Neural cell (in vitro differentiated cells): ENCODE measurements at regions not wholly inside any gene's neighbourhood (a gene's known extent, or its start where the extent isn't known, plus 50 kb on each side); places are given as distances from the start of the nearest gene placed in this dataset.

Experiments used
- H2AFZ ChIP-seq: fragments of 200-600, 300-800 bp; sonication (generic), shearing (Covaris generic); 2 replicates; pipeline ENCODE4 v1.6.0; 2014; ENCODE audit warnings: low read depth, mild to moderate bottlenecking, antibody characterized with exemption, low read length, moderate library complexity
- H3F3A ChIP-seq: fragments of 200-600 bp; shearing (Covaris generic); 2 replicates; pipeline ENCODE4 v1.6.1; 2016; ENCODE audit warnings: mild to moderate bottlenecking, moderate library complexity, mixed read lengths, antibody characterized with exemption, low read length; ENCODE audit not compliant: insufficient read depth, poor library complexity, severe bottlenecking
- H3K27ac ChIP-seq: fragments of 200-600, 300-800 bp; sonication (generic), shearing (Covaris generic); 2 replicates; pipeline ENCODE4 v1.5.1; 2014; ENCODE audit warnings: mild to moderate bottlenecking, low read length, moderate library complexity
- H3K27me3 ChIP-seq: fragments of 300-800, 200-600 bp; sonication (generic), shearing (Covaris generic); 2 replicates; pipeline ENCODE4 v1.6.0; 2014; ENCODE audit warnings: mild to moderate bottlenecking, low read depth, low read length, moderate library complexity; ENCODE audit not compliant: insufficient read depth
- H3K36me3 ChIP-seq: fragments of 300-800, 200-600 bp; sonication (generic), shearing (Covaris generic); 2 replicates; pipeline ENCODE4 v1.5.1; 2014; ENCODE audit warnings: mild to moderate bottlenecking, antibody characterized with exemption, low read length, moderate library complexity; ENCODE audit not compliant: insufficient read depth
- H3K4me2 ChIP-seq: fragments of 300-800, 200-600 bp; sonication (generic), shearing (Covaris generic); 2 replicates; pipeline ENCODE4 v1.6.0; 2014; ENCODE audit warnings: mild to moderate bottlenecking, low read length
- H3K4me3 ChIP-seq: fragments of 300-800, 200-600 bp; sonication (generic), shearing (Covaris generic); 2 replicates; pipeline ENCODE4 v1.5.1; 2014; ENCODE audit warnings: mild to moderate bottlenecking, low read length, moderate library complexity
- H3K79me2 ChIP-seq: fragments of 200-600 bp; shearing (Covaris generic); replicated peaks from 2 replicates; pipeline ENCODE4 v1.6.0; 2014; ENCODE audit warnings: mild to moderate bottlenecking, low read length, moderate library complexity; ENCODE audit not compliant: insufficient read depth
- H3K9ac ChIP-seq: fragments of 300-800, 200-600 bp; sonication (generic), shearing (Covaris generic); 2 replicates; pipeline ENCODE4 v1.6.1; 2016; ENCODE audit warnings: mild to moderate bottlenecking, low read length, mixed read lengths
- H3K9me2 ChIP-seq: fragments of 200-600 bp; shearing (Covaris generic); 2 replicates; pipeline ENCODE4 v1.6.1; 2016; ENCODE audit warnings: mild to moderate bottlenecking, low read length, mixed read lengths; ENCODE audit not compliant: insufficient read depth
- H3K9me3 ChIP-seq: fragments of 200-600, 300-800 bp; sonication (generic), shearing (Covaris generic); 2 replicates; pipeline ENCODE4 v1.6.1; 2016; ENCODE audit warnings: mild to moderate bottlenecking, mixed run types, low read length, moderate library complexity, mixed read lengths
- H4K20me1 ChIP-seq: fragments of 200-600 bp; shearing (Covaris generic); 2 replicates; pipeline ENCODE4 v1.6.1; 2016; ENCODE audit warnings: mild to moderate bottlenecking, mixed run types; ENCODE audit not compliant: insufficient read depth
- EP300 ChIP-seq: fragments of 450-650 bp; conservative IDR thresholded peaks from 2 replicates; pipeline ENCODE4 v1.6.1; 2014; ENCODE audit warnings: antibody characterized with exemption, mild to moderate bottlenecking, moderate library complexity; ENCODE audit not compliant: poor library complexity, severe bottlenecking
- EZH2 ChIP-seq: fragments of 200-600, 300-800 bp; shearing (Covaris generic), sonication (generic); IDR thresholded peaks from 2 replicates; pipeline ENCODE4 v1.6.1; 2014; ENCODE audit warnings: antibody characterized with exemption, low read length, borderline replicate concordance, mild to moderate bottlenecking; ENCODE audit not compliant: insufficient read depth, poor library complexity, severe bottlenecking
- MXI1 ChIP-seq: fragments of 450-650 bp; conservative IDR thresholded peaks from 2 replicates; pipeline ENCODE4 v1.6.1; 2014; ENCODE audit warnings: antibody characterized with exemption, mild to moderate bottlenecking; ENCODE audit not compliant: poor library complexity, severe bottlenecking
- POLR2AphosphoS5 ChIP-seq: IDR thresholded peaks from 2 replicates; pipeline ENCODE4 v1.6.1; 2012
- RAD21 ChIP-seq: fragments of 450-650 bp; conservative IDR thresholded peaks from 2 replicates; pipeline ENCODE4 v1.6.1; 2014; ENCODE audit warnings: antibody characterized with exemption, mild to moderate bottlenecking, moderate library complexity
- SMC3 ChIP-seq: fragments of 450-650 bp; conservative IDR thresholded peaks from 2 replicates; pipeline ENCODE4 v1.6.1; 2014; ENCODE audit warnings: antibody characterized with exemption, mild to moderate bottlenecking, moderate library complexity; ENCODE audit not compliant: poor library complexity
- TAF1 ChIP-seq: IDR thresholded peaks from 2 replicates; pipeline ENCODE4 v1.6.1; 2012; ENCODE audit warnings: low read depth
- TF ChIP-seq, protein P1 (sequence below): fragments of 450-650 bp; IDR thresholded peaks from 2 replicates; pipeline ENCODE4 v1.5.1; 2014; ENCODE audit warnings: antibody characterized with exemption, mild to moderate bottlenecking, moderate library complexity; ENCODE audit not compliant: poor library complexity, severe bottlenecking
- TF ChIP-seq, protein P2 (sequence below): IDR thresholded peaks from 2 replicates; pipeline ENCODE4 v1.6.1; 2012; ENCODE audit warnings: borderline replicate concordance

DNA sequence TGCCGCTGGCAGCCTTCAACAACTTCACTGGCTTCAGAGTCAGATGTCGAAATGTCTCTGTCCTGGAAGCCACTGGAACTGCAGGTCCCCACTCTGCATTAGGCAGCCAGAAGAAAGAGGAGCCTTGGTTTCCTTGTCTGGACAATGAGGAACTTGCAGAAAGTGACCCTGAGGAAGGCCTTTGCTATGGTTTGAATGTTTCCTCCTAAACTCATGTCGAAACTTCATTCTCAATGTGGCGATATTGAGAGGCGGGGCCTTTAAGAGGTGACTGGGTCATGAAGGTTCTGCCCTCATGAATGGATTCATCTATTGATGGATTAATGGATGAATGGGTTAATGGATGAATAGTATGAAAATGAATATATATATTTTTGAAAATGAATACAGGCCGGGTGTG, 61.6 kb upstream of the GPR26 start:
- no peaks in the 10 kb centered on the region for H3K9me2 ChIP-seq
- no peaks in the 10 kb centered on the region for H3K79me2 ChIP-seq
- no peaks in the 10 kb centered on the region for H4K20me1 ChIP-seq
- H3K4me2 ChIP-seq = no peak overlapping the region
- H3K9ac ChIP-seq = no peak overlapping the region
- TF ChIP-seq POLR2AphosphoS5 (no peak), SMC3 (no peak), TAF1 (no peak), EP300 (no peak), EZH2 (no peak), RAD21 (no peak), MXI1 (no peak)
- TF ChIP-seq, protein P1, sequence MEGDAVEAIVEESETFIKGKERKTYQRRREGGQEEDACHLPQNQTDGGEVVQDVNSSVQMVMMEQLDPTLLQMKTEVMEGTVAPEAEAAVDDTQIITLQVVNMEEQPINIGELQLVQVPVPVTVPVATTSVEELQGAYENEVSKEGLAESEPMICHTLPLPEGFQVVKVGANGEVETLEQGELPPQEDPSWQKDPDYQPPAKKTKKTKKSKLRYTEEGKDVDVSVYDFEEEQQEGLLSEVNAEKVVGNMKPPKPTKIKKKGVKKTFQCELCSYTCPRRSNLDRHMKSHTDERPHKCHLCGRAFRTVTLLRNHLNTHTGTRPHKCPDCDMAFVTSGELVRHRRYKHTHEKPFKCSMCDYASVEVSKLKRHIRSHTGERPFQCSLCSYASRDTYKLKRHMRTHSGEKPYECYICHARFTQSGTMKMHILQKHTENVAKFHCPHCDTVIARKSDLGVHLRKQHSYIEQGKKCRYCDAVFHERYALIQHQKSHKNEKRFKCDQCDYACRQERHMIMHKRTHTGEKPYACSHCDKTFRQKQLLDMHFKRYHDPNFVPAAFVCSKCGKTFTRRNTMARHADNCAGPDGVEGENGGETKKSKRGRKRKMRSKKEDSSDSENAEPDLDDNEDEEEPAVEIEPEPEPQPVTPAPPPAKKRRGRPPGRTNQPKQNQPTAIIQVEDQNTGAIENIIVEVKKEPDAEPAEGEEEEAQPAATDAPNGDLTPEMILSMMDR = no peak
- TF ChIP-seq, protein P2, sequence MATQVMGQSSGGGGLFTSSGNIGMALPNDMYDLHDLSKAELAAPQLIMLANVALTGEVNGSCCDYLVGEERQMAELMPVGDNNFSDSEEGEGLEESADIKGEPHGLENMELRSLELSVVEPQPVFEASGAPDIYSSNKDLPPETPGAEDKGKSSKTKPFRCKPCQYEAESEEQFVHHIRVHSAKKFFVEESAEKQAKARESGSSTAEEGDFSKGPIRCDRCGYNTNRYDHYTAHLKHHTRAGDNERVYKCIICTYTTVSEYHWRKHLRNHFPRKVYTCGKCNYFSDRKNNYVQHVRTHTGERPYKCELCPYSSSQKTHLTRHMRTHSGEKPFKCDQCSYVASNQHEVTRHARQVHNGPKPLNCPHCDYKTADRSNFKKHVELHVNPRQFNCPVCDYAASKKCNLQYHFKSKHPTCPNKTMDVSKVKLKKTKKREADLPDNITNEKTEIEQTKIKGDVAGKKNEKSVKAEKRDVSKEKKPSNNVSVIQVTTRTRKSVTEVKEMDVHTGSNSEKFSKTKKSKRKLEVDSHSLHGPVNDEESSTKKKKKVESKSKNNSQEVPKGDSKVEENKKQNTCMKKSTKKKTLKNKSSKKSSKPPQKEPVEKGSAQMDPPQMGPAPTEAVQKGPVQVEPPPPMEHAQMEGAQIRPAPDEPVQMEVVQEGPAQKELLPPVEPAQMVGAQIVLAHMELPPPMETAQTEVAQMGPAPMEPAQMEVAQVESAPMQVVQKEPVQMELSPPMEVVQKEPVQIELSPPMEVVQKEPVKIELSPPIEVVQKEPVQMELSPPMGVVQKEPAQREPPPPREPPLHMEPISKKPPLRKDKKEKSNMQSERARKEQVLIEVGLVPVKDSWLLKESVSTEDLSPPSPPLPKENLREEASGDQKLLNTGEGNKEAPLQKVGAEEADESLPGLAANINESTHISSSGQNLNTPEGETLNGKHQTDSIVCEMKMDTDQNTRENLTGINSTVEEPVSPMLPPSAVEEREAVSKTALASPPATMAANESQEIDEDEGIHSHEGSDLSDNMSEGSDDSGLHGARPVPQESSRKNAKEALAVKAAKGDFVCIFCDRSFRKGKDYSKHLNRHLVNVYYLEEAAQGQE = no peak
- H3K36me3 ChIP-seq = no peaks in the 10 kb centered on the region
- H3K9me3 ChIP-seq = peaks cover 7% of the 10 kb centered on the region
- H2AFZ ChIP-seq = no peak overlapping the region
- H3K4me3 ChIP-seq = no peak overlapping the region
- H3K27me3 ChIP-seq = no peaks in the 10 kb centered on the region
- no peak overlapping the region for H3K27ac ChIP-seq
- H3F3A ChIP-seq = no peaks in the 10 kb centered on the region

GRCh38 chr10:123606006-123606405, 60.1 kb upstream of the GPR26 start:
- no peak overlapping the region for H3K4me2 ChIP-seq
- no peaks in the 10 kb centered on the region for H3K9me2 ChIP-seq
- no peaks in the 10 kb centered on the region for H4K20me1 ChIP-seq
- no peak overlapping the region for H2AFZ ChIP-seq
- H3K79me2 ChIP-seq = no peaks in the 10 kb centered on the region
- no peaks in the 10 kb centered on the region for H3K27me3 ChIP-seq
- peaks cover 7% of the 10 kb centered on the region for H3K9me3 ChIP-seq
- no peaks in the 10 kb centered on the region for H3K36me3 ChIP-seq
- TF ChIP-seq MXI1 (no peak), SMC3 (no peak), EZH2 (no peak), TAF1 (no peak), POLR2AphosphoS5 (no peak)
- no peak overlapping the region for H3K4me3 ChIP-seq
- H3K27ac ChIP-seq = no peak overlapping the region
- no peaks in the 10 kb centered on the region for H3F3A ChIP-seq
- H3K9ac ChIP-seq = no peak overlapping the region
